Right kidney (tissue), 1 donor: ENCODE measurements at regions not wholly inside any gene's neighbourhood (a gene's known extent, or its start where the extent isn't known, plus 50 kb on each side); places are given as distances from the start of the nearest gene placed in this dataset.
"Not testable (repeated sequence)": the region's sequence is repeated elsewhere in the genome, so short reads cannot be mapped to it uniquely, and the experiment has no call there.

ENCODE experiments used
- DNase-seq: peaks from one replicate; pipeline ENCODE4 v3.0.0-alpha.2; 2016

- peak; percentile 68 for DNase-seq
Observed at GRCh38 chr2:217622205-217623060, 380.4 kb downstream of the TNS1 start.

GRCh38 chr2:217621391-217621801, 381.4 kb downstream of the TNS1 start:
- DNase-seq, result no peak

- no peak for DNase-seq
Observed at GRCh38 chr2:217618744-217619143, 384.1 kb downstream of the TNS1 start.

- peak; percentile 44 for DNase-seq
Observed at GRCh38 chr2:217617616-217618022, 385.2 kb downstream of the TNS1 start.

- DNase-seq, result no peak
Observed at GRCh38 chr2:217616936-217617335, 385.9 kb downstream of the TNS1 start.

GRCh38 chr2:217615171-217615570, 387.6 kb downstream of the TNS1 start:
- DNase-seq, result no peak

GRCh38 chr2:217614498-217614897, 388.3 kb downstream of the TNS1 start:
- no peak for DNase-seq

GRCh38 chr2:217614096-217614495, 388.7 kb downstream of the TNS1 start:
- no peak for DNase-seq

GRCh38 chr2:217612920-217613319, 389.9 kb downstream of the TNS1 start:
- DNase-seq, result no peak

GRCh38 chr2:217612211-217612610, 390.6 kb downstream of the TNS1 start:
- no peak for DNase-seq

GRCh38 chr2:217611626-217612127, 391.1 kb downstream of the TNS1 start:
- no peak for DNase-seq

GRCh38 chr2:217611056-217611455, 391.7 kb downstream of the TNS1 start:
- DNase-seq, result no peak

- no peak for DNase-seq
Observed at GRCh38 chr2:217610401-217610814, 392.4 kb downstream of the TNS1 start.

GRCh38 chr2:217609952-217610351, 392.8 kb downstream of the TNS1 start:
- DNase-seq, result no peak

- DNase-seq, result no peak
Observed at GRCh38 chr2:217606296-217606695, 396.5 kb downstream of the TNS1 start.

- DNase-seq, result peak; percentile 56
Observed at GRCh38 chr2:217604527-217605194, 398.1 kb downstream of the TNS1 start.

- no peak for DNase-seq
Observed at GRCh38 chr2:217601601-217602000, 401.2 kb downstream of the TNS1 start.

- no peak for DNase-seq
Observed at GRCh38 chr2:217599906-217600305, 402.9 kb downstream of the TNS1 start.

- DNase-seq, result no peak
Observed at GRCh38 chr2:217597681-217598080, 405.1 kb downstream of the TNS1 start.

- no peak for DNase-seq
Observed at GRCh38 chr2:217597145-217597544, 405.6 kb downstream of the TNS1 start.

GRCh38 chr2:217593732-217594131, 409.1 kb downstream of the TNS1 start:
- DNase-seq, result no peak

GRCh38 chr2:217588266-217588665, 414.5 kb downstream of the TNS1 start:
- no peak for DNase-seq

- no peak for DNase-seq
Observed at GRCh38 chr2:217585362-217585761, 417.4 kb downstream of the TNS1 start.

- not testable (repeated sequence) for DNase-seq
Observed at GRCh38 chr2:217580407-217580806, 422.4 kb downstream of the TNS1 start.
